Adrenal gland (tissue), 5 donors: ENCODE measurements at regions not wholly inside any gene's neighbourhood (a gene's known extent, or its start where the extent isn't known, plus 50 kb on each side); places are given as distances from the start of the nearest gene placed in this dataset.

Experiments used
- CTCF ChIP-seq, 6 experiments: fragments of 450-650 bp in 4 of 6; fragments of 200-600 bp in 2 of 6; sonication (generic) in 1 of 6; IDR thresholded peaks; 1 replicate in 5 of 6; 2 replicates in 1 of 6; pipeline versions ENCODE4 v1.5.1 to v1.8.0; 2016 to 2021; ENCODE audit warnings: antibody characterized with exemption in 6 of 6, mild to moderate bottlenecking in 2 of 6, moderate library complexity in 1 of 6
- POLR2A ChIP-seq, 2 donors: fragments of 450-650 bp; IDR thresholded peaks; one replicate each; pipeline ENCODE4 v1.6.1; 2017; ENCODE audit warnings: antibody characterized with exemption in 2 of 2, mild to moderate bottlenecking in 2 of 2, moderate library complexity in 1 of 2
- donor health status: DM: no; HTN: no; CAD: no.

GRCh38 chr3:69648126-69648525, 91.1 kb upstream of the MITF start:
- TF ChIP-seq CTCF (IDR thresholded peaks at IDR 0.05) = no peak
- TF ChIP-seq POLR2A (IDR thresholded peaks at IDR 0.05) = no peak
